IMR-90 (cell line): ENCODE measurements at regions not wholly inside any gene's neighbourhood (a gene's known extent, or its start where the extent isn't known, plus 50 kb on each side); places are given as distances from the start of the nearest gene placed in this dataset.

Experiments
- ATAC-seq: fragments of 200-7000 bp; cut with Tn5 transposase; 2 replicates; pipeline ENCODE4 v1.9.1; 2020; ENCODE audit warnings: low read depth, mild to moderate bottlenecking, moderate library complexity
- BruUV-seq: library from RNA; stranded (reverse); fragments of 400-500 nt; replicated peaks from 2 replicates; lab custom pipeline; 2021; lab: Mats Ljungman, UMichigan
- CTCF ChIA-PET: fragments of 300-600 bp; formaldehyde crosslinking; extraction: SDS; loops from one replicate; lab custom pipeline; 2021; ENCODE audit warnings: antibody characterized with exemption; lab: Yijun Ruan, JAX
- POLR2A ChIA-PET: fragments of 300-600 bp; sonication (Branson Sonifier 250); formaldehyde crosslinking; loops from one replicate; lab custom pipeline; 2022; ENCODE audit warnings: antibody characterized with exemption; ENCODE audit not compliant: unreplicated experiment; lab: Charles Lee
- DNase-seq: peaks from one replicate; pipeline ENCODE4 v3.0.0; 2013
- H2AFZ ChIP-seq: replicated peaks from 2 replicates; pipeline ENCODE3; 2013; ENCODE audit warnings: low read length, mild to moderate bottlenecking; ENCODE audit not compliant: poor library complexity
- H2AK5ac ChIP-seq: 2 replicates; pipeline ENCODE4 v1.6.1; 2013; ENCODE audit warnings: low read depth, low read length, inconsistent platforms
- H2AK9ac ChIP-seq: replicated peaks from 2 replicates; pipeline ENCODE3; 2013; ENCODE audit warnings: mild to moderate bottlenecking, low read depth, low read length, moderate library complexity; ENCODE audit not compliant: poor library complexity
- H2BK120ac ChIP-seq: 2 replicates; pipeline ENCODE4 v1.6.1; 2013; ENCODE audit warnings: low read depth, low read length, inconsistent platforms
- H2BK15ac ChIP-seq: 3 replicates; pipeline ENCODE4 v1.6.1; 2013; ENCODE audit warnings: low read depth, low read length, inconsistent platforms
- H2BK20ac ChIP-seq: 2 replicates; pipeline ENCODE4 v1.6.1; 2013; ENCODE audit warnings: low read depth, mild to moderate bottlenecking, inconsistent platforms, low read length, moderate library complexity
- H2BK5ac ChIP-seq: 2 replicates; pipeline ENCODE4 v1.6.1; 2013; ENCODE audit warnings: mild to moderate bottlenecking, low read depth, low read length, inconsistent platforms; ENCODE audit not compliant: poor library complexity, severe bottlenecking
- H3K14ac ChIP-seq: replicated peaks from 2 replicates; pipeline ENCODE4 v1.6.1; 2013; ENCODE audit warnings: low read depth, low read length, inconsistent platforms
- H3K18ac ChIP-seq: 2 replicates; pipeline ENCODE4 v1.6.1; 2013; ENCODE audit warnings: low read depth, low read length, control low read depth
- H3K23ac ChIP-seq: 2 replicates; pipeline ENCODE4 v1.6.1; 2013; ENCODE audit warnings: low read depth, low read length, inconsistent platforms
- H3K27ac ChIP-seq: 2 replicates; pipeline ENCODE4 v1.5.1; 2013; ENCODE audit warnings: mild to moderate bottlenecking, control low read depth, low read length; ENCODE audit not compliant: insufficient read depth
- H3K27me3 ChIP-seq: 2 replicates; pipeline ENCODE4 v1.6.1; 2013; ENCODE audit warnings: low read length; ENCODE audit not compliant: control insufficient read depth, insufficient read depth
- H3K36me3 ChIP-seq: 2 replicates; pipeline ENCODE4 v1.6.1; 2013; ENCODE audit warnings: low read length, mixed read lengths; ENCODE audit not compliant: control insufficient read depth, insufficient read depth
- H3K4ac ChIP-seq: 2 replicates; pipeline ENCODE4 v1.6.1; 2013; ENCODE audit warnings: low read depth, low read length, inconsistent platforms
- H3K4me1 ChIP-seq: 2 replicates; pipeline ENCODE4 v1.6.1; 2013; ENCODE audit warnings: low read length, mixed read lengths; ENCODE audit not compliant: control insufficient read depth, insufficient read depth
- H3K4me2 ChIP-seq: 2 replicates; pipeline ENCODE4 v1.6.1; 2013; ENCODE audit warnings: low read depth, mild to moderate bottlenecking, control low read depth, low read length, moderate library complexity
- H3K4me3 ChIP-seq: 2 replicates; pipeline ENCODE4 v1.5.1; 2013; ENCODE audit warnings: low read depth, mild to moderate bottlenecking, control low read depth, low read length, moderate library complexity; ENCODE audit not compliant: insufficient read depth
- H3K56ac ChIP-seq: 2 replicates; pipeline ENCODE4 v1.6.1; 2013; ENCODE audit warnings: low read length, inconsistent platforms; ENCODE audit not compliant: insufficient read depth; ENCODE audit errors: extremely low read depth
- H3K79me1 ChIP-seq, 2 experiments: 2 replicates each; pipeline ENCODE4 v1.6.1; 2013; ENCODE audit warnings: low read length in 2 of 2, inconsistent platforms in 1 of 2, low read depth in 1 of 2
- H3K9ac ChIP-seq: 2 replicates; pipeline ENCODE4 v1.6.1; 2013; ENCODE audit warnings: low read depth, low read length, control low read depth
- H3K9me1 ChIP-seq: 2 replicates; pipeline ENCODE4 v1.6.1; 2013; ENCODE audit warnings: low read length, inconsistent platforms; ENCODE audit not compliant: insufficient read depth
- H3K9me3 ChIP-seq: 2 replicates; pipeline ENCODE4 v1.6.1; 2013; ENCODE audit warnings: low read length; ENCODE audit not compliant: control insufficient read depth, insufficient read depth
- H4K20me1 ChIP-seq: 2 replicates; pipeline ENCODE4 v1.6.1; 2013; ENCODE audit warnings: low read length, inconsistent platforms; ENCODE audit not compliant: insufficient read depth
- H4K5ac ChIP-seq: 2 replicates; pipeline ENCODE4 v1.6.1; 2013; ENCODE audit warnings: mild to moderate bottlenecking, low read depth, low read length, control low read depth
- H4K8ac ChIP-seq, 2 experiments: 2 replicates each; pipeline ENCODE4 v1.6.1; 2013; ENCODE audit warnings: low read depth in 2 of 2, low read length in 2 of 2, control low read depth in 1 of 2, inconsistent platforms in 1 of 2
- H4K91ac ChIP-seq: 2 replicates; pipeline ENCODE4 v1.6.1; 2013; ENCODE audit warnings: low read depth, low read length, inconsistent platforms; ENCODE audit not compliant: insufficient read depth
- CEBPB ChIP-seq: IDR thresholded peaks from 2 replicates; pipeline ENCODE4 v1.6.1; 2012; ENCODE audit warnings: low read depth, low read length, improper control_type of control experiment
- CHD1 ChIP-seq: IDR thresholded peaks from 2 replicates; pipeline ENCODE4 v1.6.1; 2012; ENCODE audit warnings: low read depth, low read length, improper control_type of control experiment
- ELK1 ChIP-seq: fragments of 150-350 bp; IDR thresholded peaks from 2 replicates; pipeline ENCODE4 v1.6.1; 2016; ENCODE audit warnings: low read depth, mild to moderate bottlenecking, low read length, moderate library complexity, borderline replicate concordance
- FOS ChIP-seq: fragments of 150-350 bp; IDR thresholded peaks from 2 replicates; pipeline ENCODE4 v1.6.1; 2016; ENCODE audit warnings: low read depth, low read length
- MAFK ChIP-seq: IDR thresholded peaks from 2 replicates; pipeline ENCODE4 v1.6.1; 2012; ENCODE audit warnings: low read depth, low read length, improper control_type of control experiment
- MAZ ChIP-seq: IDR thresholded peaks from 2 replicates; pipeline ENCODE4 v1.6.1; 2012; ENCODE audit warnings: low read depth, mild to moderate bottlenecking, low read length, improper control_type of control experiment, moderate library complexity, borderline replicate concordance
- MXI1 ChIP-seq: IDR thresholded peaks from 2 replicates; pipeline ENCODE4 v1.6.1; 2012; ENCODE audit warnings: low read depth, mild to moderate bottlenecking, low read length, moderate library complexity, borderline replicate concordance
- NFE2L2 ChIP-seq: fragments of 150-350 bp; IDR thresholded peaks from 2 replicates; pipeline ENCODE4 v1.6.1; 2016; ENCODE audit warnings: low read depth, mild to moderate bottlenecking, low read length
- RAD21 ChIP-seq: IDR thresholded peaks from 2 replicates; pipeline ENCODE4 v1.6.1; 2012; ENCODE audit warnings: low read length, improper control_type of control experiment
- RCOR1 ChIP-seq: IDR thresholded peaks from 2 replicates; pipeline ENCODE4 v1.6.1; 2012; ENCODE audit warnings: mild to moderate bottlenecking, low read length, improper control_type of control experiment; ENCODE audit not compliant: insufficient replicate concordance
- RFX5 ChIP-seq: IDR thresholded peaks from 2 replicates; pipeline ENCODE4 v1.8.0; 2012; ENCODE audit warnings: low read depth, mild to moderate bottlenecking, low read length, moderate library complexity
- SMC3 ChIP-seq: fragments of 150-350 bp; IDR thresholded peaks from 2 replicates; pipeline ENCODE4 v1.6.1; 2016; ENCODE audit warnings: low read depth, mild to moderate bottlenecking, antibody characterized with exemption, low read length, moderate library complexity
- USF2 ChIP-seq: fragments of 150-350 bp; IDR thresholded peaks from 2 replicates; pipeline ENCODE4 v1.6.1; 2017; ENCODE audit warnings: mild to moderate bottlenecking, antibody characterized with exemption, low read length, low read depth
- WGBS, 2 experiments: methylation state at CpG; one replicate each; pipeline versions ENCODE4 v1.1.5 to v1.1.7; 2013; ENCODE audit warnings: missing lambda C conversion rate in 2 of 2; ENCODE audit not compliant: insufficient read length in 1 of 2; ENCODE audit errors: extremely low coverage in 2 of 2; 5-methylcytosine and 5-hydroxymethylcytosine counted together
- dilution Hi-C: fragments of 300-500 bp; cut with HindIII; formaldehyde crosslinking; loops from one replicate; pipeline ENCODE4 v1.14.3; 2018; ENCODE audit warnings: low sequenced_read_pairs; ENCODE audit not compliant: unreplicated experiment
- in situ Hi-C: fragments of 300-500 bp; cut with MboI; formaldehyde crosslinking; loops from 3 replicates; pipeline ENCODE4 v1.14.3; 2019; ENCODE audit warnings: low sequenced_read_pairs, inconsistent platforms, mixed read lengths
- intact Hi-C: fragments of 100-400 bp; cut with micrococcal nuclease; formaldehyde crosslinking; loops from 2 replicates; pipeline ENCODE4 v1.10.0; 2022
- TF ChIP-seq, protein P1 (sequence below): conservative IDR thresholded peaks from 2 replicates; pipeline ENCODE4 v1.5.1; 2012; ENCODE audit warnings: mild to moderate bottlenecking, low read depth, low read length, improper control_type of control experiment

DNA sequence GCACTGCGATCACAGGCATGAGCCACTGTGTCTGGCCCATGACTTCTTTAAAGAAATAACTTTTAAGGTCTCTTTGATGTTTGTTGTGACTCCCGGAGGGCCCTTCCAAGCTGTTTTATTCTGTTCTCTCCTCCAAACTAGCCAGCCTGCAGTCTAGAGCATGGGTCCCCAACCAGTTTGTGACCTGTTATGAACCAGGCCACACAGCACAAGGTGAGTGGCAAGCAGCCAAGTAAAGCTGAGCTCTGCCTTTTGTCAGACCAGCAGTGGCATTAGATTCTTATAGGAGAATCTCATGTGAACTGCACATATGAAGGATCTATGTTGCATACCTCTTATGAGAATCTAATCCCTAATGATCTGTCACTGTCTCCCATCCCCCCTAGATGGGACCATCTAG, 223.9 kb upstream of the RGPD4 start:
- no peak overlapping the region for H3K4me3 ChIP-seq
- in situ Hi-C loops = no loop called here

More for the DNA sequence above, 223.9 kb upstream of the RGPD4 start:
- H4K91ac ChIP-seq = no peak overlapping the region
- H3K27ac ChIP-seq = no peak overlapping the region
- no peak overlapping the region for H4K5ac ChIP-seq
- ChIA-PET CTCF (interaction anchor here (0.7 kb wide), 1 partner anchor 327 kb away, joined by 3 read pairs; no protein-coding TSS in a partner anchor), POLR2A (no interaction called here)
- no peak overlapping the region for H3K4ac ChIP-seq
- no peaks in the 10 kb centered on the region for H3K36me3 ChIP-seq
- H2BK15ac ChIP-seq = no peak overlapping the region
- TF ChIP-seq MAZ (no peak), RAD21 (no peak), CHD1 (no peak), MAFK (no peak), FOS (no peak), MXI1 (no peak), CEBPB (no peak), ELK1 (no peak), RFX5 (no peak), SMC3 (no peak), NFE2L2 (no peak), RCOR1 (no peak), USF2 (no peak)
- TF ChIP-seq, protein P1, sequence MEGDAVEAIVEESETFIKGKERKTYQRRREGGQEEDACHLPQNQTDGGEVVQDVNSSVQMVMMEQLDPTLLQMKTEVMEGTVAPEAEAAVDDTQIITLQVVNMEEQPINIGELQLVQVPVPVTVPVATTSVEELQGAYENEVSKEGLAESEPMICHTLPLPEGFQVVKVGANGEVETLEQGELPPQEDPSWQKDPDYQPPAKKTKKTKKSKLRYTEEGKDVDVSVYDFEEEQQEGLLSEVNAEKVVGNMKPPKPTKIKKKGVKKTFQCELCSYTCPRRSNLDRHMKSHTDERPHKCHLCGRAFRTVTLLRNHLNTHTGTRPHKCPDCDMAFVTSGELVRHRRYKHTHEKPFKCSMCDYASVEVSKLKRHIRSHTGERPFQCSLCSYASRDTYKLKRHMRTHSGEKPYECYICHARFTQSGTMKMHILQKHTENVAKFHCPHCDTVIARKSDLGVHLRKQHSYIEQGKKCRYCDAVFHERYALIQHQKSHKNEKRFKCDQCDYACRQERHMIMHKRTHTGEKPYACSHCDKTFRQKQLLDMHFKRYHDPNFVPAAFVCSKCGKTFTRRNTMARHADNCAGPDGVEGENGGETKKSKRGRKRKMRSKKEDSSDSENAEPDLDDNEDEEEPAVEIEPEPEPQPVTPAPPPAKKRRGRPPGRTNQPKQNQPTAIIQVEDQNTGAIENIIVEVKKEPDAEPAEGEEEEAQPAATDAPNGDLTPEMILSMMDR = no peak
- H3K27me3 ChIP-seq = no peaks in the 10 kb centered on the region
- no peak overlapping the region for H2AK9ac ChIP-seq
- WGBS, 2 experiments = no CpG with 5 or more reads among the region's 2 CpGs
- H3K56ac ChIP-seq = no peak overlapping the region
- H2AK5ac ChIP-seq = no peak overlapping the region
- H3K18ac ChIP-seq = no peak overlapping the region
- H3K9ac ChIP-seq = no peak overlapping the region
- BruUV-seq = no TSS peak
- H2BK20ac ChIP-seq = no peak overlapping the region
- no peak overlapping the region for H3K23ac ChIP-seq
- no peak overlapping the region for H2AFZ ChIP-seq
- H3K9me1 ChIP-seq = no peaks in the 10 kb centered on the region
- no peak overlapping the region for H2BK120ac ChIP-seq
- no peaks in the 10 kb centered on the region for H3K79me1 ChIP-seq
- no peak overlapping the region for H2BK5ac ChIP-seq
- H3K4me1 ChIP-seq = no peaks in the 10 kb centered on the region
- H3K9me3 ChIP-seq = no peaks in the 10 kb centered on the region
- H4K20me1 ChIP-seq = no peaks in the 10 kb centered on the region
- no peak overlapping the region for H3K14ac ChIP-seq
- no peak overlapping the region for H4K8ac ChIP-seq
- no peak overlapping the region for H3K4me2 ChIP-seq
- DNase-seq (no peak), ATAC-seq (no peak)
- dilution Hi-C loops (no loop called here), intact Hi-C loops (no loop called here)
